GM18519 (cell line): ENCODE measurements at regions not wholly inside any gene's neighbourhood (a gene's known extent, or its start where the extent isn't known, plus 50 kb on each side); places are given as distances from the start of the nearest gene placed in this dataset.
"Not testable (repeated sequence)": the region's sequence is repeated elsewhere in the genome, so short reads cannot be mapped to it uniquely, and the experiment has no call there.

ENCODE experiments used
- ATAC-seq: cut with Tn5 transposase; IDR thresholded peaks from one replicate; pipeline ENCODE4 v1.9.1; 2021; ENCODE audit warnings: mild to moderate bottlenecking, moderate library complexity; ENCODE audit not compliant: unreplicated experiment, low FRiP score

- ATAC-seq = no peak
Observed at GRCh38 chr14:98913967-98914650, 357.9 kb downstream of the BCL11B start.

- ATAC-seq = no peak
Observed at GRCh38 chr14:98914942-98915341, 357.1 kb downstream of the BCL11B start.

DNA sequence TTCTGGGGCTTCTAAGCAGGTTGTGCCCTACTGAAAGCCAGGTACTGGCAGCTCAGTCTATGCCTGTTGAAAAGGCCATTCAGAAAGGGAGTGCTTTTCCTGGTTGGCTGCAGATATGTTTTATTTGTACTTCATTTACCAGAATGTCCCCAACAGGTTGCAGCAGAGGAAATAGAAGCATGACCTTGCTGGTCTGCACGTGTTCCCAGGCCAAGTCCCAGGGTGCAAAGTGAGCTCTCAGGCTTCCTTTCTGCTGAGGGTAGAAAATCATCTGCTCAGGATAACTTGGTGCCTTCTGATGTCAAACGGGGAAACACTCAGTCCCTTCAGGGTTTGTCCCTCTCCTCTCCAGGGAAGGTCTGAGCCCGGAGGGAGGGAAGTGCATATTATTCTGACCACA lies 356.4 kb downstream of the BCL11B start:
- ATAC-seq = no peak

GRCh38 chr14:98916036-98916435 lies 356.0 kb downstream of the BCL11B start:
- no peak for ATAC-seq

GRCh38 chr14:98916476-98916875 lies 355.5 kb downstream of the BCL11B start:
- no peak for ATAC-seq

DNA sequence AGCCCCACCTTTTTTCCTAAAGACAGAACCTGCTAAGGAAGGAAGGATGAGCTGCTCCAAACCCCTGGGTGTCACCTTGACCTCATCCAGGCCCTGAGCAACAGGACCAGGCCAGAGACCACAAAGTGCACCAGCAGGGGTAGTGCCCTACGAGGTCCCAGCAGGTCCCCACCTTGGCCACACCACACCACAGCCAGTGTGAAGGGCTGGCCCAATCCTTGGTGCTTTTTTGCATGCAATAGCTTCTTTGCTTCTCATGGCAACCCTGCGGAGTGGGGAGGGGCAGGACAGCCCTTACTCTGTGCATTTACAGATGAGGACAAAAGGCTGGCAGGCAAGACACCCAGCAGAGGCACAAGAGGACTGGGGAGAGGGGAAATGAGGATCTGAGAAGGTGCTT lies 352.6 kb downstream of the BCL11B start:
- ATAC-seq = no peak

DNA sequence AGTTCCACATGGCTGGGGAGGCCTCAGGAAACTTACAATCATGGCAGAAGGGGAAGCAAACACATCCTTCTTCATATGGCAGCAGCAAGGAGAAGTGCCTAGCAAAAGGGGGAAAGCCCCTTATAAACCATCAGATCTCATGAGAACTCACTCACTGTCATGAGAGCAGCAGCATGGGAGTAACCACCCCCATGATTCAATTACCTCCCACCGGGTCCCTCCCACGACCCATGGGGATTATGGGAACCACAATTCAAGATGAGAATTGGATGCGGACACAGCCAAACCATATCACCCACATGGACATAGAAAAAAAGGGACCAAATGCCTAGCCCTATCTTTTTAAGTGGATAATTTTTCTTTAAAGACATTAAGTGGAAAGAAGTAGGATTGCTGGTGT lies 350.7 kb downstream of the BCL11B start:
- not testable (repeated sequence) for ATAC-seq

DNA sequence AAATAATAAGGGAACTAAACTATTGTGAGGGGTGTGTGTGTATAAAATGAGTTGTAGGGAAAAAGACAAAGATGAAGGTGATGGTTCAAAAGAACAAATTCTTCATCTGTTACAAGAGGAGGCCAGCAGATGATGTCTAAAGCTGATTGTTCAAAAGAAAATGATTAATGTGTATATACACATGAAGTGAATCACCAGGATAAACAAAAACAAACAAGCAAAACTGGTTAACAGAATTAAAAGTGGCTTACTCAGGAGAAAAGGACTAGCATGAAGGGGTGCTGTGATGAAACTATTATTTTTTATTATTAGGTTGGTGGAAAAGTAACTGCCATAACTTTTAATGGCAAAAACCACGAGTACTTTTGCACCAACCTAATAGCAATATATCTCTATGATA lies 348.4 kb downstream of the BCL11B start:
- no peak for ATAC-seq

DNA sequence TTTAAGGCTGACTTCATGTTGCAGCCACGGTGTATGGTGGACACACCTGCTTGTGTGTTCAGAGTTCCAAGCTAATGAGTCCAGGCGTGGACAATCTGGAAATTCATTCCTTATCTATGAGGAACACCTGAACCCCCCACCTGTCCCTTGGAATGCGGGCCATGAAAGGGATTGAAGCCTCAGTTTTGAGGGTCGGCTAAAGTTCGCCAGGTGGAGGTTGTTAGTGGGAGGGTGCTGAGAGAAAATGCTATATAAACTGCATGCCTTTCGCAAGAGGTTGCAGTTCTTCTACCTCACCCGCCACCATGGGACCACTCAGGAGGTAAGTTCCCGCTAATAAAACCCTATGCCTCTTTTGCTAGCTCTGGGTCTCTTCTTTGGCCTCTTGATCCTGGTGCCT lies 348.0 kb downstream of the BCL11B start:
- no peak for ATAC-seq

- ATAC-seq = no peak
Observed at GRCh38 chr14:98925354-98926040, 346.5 kb downstream of the BCL11B start.

DNA sequence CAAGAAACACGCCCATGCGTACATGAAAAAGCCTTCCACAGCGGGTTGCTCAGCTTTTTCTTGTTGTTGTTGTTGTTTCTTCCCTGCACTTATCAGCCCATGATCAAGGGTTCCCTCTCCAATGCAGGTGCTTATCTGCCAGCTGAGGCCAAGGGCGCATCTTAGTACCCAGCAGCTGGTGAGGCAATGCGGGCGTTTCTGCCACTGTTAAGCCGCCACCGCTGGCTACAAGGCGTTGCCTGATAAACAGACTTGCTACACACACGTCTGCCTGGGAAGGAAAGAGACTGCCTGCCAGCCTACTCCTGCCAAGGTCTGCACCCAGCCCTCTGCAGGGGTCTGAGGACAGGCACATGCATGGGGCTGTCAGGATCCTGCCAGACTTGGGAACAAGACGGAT lies 345.9 kb downstream of the BCL11B start:
- no peak for ATAC-seq

DNA sequence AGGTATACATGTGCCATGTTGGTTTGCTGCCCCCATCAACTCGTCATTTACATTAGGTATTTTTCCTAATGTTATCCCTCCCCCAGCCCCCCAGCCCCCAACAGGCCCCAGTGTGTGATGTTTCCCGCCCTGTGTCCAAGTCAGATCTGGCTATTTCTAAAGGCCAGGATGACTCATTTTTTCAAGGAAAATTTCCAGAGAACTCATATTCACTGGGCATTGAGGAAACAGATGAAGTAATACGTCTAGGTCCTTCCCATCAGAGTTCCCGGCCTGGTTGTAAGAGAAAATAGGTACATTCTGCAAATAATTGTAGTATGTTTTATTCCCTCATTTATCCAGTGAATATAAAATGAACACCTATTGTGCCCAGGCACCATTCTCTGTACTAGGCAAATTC lies 345.2 kb downstream of the BCL11B start:
- no peak for ATAC-seq

GRCh38 chr14:98927986-98928385 lies 344.0 kb downstream of the BCL11B start:
- ATAC-seq = no peak

- ATAC-seq = no peak
Observed at GRCh38 chr14:98928418-98928817, 343.6 kb downstream of the BCL11B start.

DNA sequence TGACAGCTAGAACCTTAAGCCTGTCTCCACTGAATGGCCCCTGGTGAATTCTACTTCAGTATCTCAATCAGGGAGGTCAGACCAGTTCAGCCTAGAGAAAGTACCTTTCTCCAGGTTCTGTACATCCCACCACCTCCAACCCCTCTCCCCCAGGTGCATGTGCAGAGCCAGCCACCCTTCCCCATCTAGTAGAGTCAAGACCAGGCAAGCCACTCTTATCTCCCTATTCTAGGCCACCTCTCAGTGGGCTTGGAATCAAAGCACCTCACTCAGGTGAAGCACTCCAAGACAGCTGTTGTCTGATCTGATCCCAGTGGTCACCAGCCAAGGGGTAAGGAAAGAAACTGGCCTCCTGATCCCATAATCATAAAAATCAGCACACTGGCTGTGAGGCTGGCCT lies 340.9 kb downstream of the BCL11B start:
- no peak for ATAC-seq

- ATAC-seq = no peak
Observed at GRCh38 chr14:98931911-98932310, 340.1 kb downstream of the BCL11B start.

- no peak for ATAC-seq
Observed at GRCh38 chr14:98932431-98933325, 339.3 kb downstream of the BCL11B start.

DNA sequence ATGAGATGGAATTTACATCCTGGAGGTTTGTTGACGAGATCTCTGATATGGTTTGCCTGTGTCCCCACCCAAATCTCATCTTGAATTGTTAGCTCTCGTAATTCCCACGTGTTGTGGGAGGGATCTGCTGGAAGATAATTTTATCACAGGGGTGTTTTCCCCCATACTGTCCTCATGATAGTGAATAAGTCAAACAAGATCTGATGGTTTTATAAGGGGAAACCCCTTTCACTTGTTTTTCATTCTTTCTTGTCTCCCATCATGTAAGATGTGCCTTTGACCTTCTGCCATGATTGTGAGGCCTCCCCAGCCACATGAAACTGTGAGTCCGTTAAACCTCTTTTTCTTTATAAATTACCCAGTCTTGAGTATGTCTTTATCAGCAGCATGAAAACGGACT lies 337.4 kb downstream of the BCL11B start:
- ATAC-seq = not testable (repeated sequence)

DNA sequence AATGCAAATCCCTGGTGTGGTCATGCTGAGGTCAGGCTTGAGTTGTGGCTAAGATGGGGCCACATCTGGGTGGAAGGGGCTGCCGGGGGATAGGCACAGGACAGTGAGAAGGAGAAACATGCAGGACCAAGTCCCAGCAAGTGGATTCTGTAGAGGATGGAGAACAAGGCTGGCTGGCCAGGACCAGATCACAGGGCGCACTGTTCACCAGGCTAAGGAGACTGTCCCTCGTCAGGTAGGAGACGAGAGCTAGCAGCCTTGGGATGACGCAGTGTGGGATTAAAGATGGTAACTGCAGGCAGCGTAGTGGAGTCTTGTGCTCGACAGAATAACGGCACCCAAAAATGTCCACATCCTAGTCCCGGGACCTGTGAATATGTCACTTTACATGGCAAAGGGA lies 336.1 kb downstream of the BCL11B start:
- no peak for ATAC-seq

GRCh38 chr14:98937021-98937420 lies 335.0 kb downstream of the BCL11B start:
- no peak for ATAC-seq
